ENCODE measurements at regions not wholly inside any gene's neighbourhood (a gene's known extent, or its start where the extent isn't known, plus 50 kb on each side); places are given as distances from the start of the nearest gene placed in this dataset.

GRCh38 chr6:4625557-4625956 is 150.6 kb upstream of the CDYL start:
- TF ChIP-seq EZH2 (IDR thresholded peaks at IDR 0.05; ENCODE audit: low read length, unreplicated experiment): no peak
- TF ChIP-seq, protein P1, sequence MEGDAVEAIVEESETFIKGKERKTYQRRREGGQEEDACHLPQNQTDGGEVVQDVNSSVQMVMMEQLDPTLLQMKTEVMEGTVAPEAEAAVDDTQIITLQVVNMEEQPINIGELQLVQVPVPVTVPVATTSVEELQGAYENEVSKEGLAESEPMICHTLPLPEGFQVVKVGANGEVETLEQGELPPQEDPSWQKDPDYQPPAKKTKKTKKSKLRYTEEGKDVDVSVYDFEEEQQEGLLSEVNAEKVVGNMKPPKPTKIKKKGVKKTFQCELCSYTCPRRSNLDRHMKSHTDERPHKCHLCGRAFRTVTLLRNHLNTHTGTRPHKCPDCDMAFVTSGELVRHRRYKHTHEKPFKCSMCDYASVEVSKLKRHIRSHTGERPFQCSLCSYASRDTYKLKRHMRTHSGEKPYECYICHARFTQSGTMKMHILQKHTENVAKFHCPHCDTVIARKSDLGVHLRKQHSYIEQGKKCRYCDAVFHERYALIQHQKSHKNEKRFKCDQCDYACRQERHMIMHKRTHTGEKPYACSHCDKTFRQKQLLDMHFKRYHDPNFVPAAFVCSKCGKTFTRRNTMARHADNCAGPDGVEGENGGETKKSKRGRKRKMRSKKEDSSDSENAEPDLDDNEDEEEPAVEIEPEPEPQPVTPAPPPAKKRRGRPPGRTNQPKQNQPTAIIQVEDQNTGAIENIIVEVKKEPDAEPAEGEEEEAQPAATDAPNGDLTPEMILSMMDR (conservative IDR thresholded peaks at IDR 0.05; ENCODE audit: low read depth, low read length): no peak
- no peak for TF ChIP-seq EZH2phosphoT487 (IDR thresholded peaks at IDR 0.05; ENCODE audit: borderline replicate concordance, low read length)
